HG03103 (cell line): ENCODE measurements at regions not wholly inside any gene's neighbourhood (a gene's known extent, or its start where the extent isn't known, plus 50 kb on each side); places are given as distances from the start of the nearest gene placed in this dataset.

ENCODE experiments used
- ATAC-seq: cut with Tn5 transposase; IDR thresholded peaks from one replicate; pipeline ENCODE4 v1.9.1; 2021; ENCODE audit warnings: low read depth; ENCODE audit not compliant: unreplicated experiment

DNA sequence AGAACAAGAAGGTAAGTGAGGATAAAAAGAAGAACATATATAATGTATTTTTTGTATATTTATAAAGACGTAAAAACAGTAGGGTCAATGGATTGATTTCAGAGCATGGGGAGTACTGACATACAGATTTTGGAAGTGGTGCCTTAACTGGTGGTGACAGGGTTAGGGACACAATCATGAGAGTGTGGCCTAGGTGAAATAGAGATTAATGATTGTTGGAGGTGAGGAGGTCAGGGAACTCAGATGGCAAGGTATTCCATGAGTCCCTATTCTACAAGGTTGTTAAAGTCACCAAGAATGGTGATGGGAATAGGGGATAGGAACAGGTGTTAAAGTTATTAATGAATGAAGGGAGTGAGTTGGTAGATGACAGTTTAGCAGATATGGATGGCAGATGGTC lies 210.8 kb downstream of the SEMA6A start:
- ATAC-seq = no peak

DNA sequence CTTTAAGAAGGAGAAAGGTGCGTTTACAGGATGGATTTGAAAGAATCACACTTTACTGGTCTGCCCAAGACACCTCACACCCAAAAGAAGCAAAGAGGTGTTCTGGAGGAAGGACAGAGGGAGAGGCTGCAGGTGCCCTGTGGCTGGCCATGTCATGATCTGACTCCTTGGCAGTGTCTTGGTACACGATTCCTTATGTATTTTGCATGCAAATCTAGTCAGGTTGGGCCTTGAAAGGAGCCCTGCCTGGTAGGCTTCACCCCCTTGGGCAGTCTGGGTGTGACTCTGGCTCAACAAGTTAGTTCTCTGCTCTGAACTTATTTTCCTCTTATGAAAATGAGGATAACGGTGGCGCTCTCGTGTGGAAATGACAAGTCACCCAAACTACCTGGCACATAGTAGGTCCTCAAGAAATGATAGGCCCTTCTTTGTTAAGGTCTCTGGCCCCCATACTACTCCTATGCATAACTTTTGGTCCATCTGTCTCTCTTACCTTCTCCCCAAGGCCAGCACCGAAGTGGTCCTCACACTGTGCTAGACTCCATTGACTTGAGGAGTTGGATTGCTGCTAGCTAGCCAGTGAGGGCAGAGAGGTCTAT lies 212.5 kb downstream of the SEMA6A start:
- ATAC-seq = no peak

DNA sequence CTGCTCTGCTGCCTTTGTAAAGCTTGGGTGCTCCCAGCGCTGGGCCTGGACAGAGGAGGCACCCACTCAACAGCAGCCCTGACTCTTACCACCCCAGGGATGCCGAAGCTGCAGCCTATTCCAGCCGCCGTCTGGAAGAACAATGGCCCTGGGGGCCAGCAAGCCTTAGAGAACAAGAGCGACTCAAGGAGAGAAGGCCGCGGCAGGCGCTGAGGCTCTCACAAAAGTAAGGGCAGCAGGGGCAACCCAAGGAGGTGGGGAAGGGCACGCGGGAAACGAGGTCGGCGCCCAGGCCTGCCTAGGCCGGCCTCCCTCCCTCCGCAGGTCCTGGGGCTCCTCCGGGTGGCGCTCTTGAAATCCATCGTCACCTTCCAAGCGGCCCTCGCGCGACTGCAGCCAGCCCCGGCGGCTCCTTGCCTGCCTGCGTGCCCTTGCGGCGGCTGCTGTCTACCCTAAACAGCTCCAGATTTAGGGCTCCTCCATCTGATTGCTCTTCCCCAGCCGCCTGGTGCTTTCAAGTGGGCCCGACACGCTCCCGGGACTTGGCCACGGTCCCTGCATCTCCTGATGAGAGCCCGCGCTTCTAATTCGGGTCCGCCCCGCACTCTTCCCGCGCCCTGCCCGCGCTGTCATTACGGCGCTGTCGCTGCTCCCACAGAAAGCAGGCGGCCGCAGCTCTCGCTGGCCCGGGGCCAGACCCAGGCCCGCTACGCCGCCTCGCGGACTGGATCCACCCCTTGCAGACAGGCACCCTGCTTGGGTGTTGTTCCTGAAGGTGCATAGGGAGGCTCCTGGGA lies 213.3 kb downstream of the SEMA6A start:
- no peak for ATAC-seq

DNA sequence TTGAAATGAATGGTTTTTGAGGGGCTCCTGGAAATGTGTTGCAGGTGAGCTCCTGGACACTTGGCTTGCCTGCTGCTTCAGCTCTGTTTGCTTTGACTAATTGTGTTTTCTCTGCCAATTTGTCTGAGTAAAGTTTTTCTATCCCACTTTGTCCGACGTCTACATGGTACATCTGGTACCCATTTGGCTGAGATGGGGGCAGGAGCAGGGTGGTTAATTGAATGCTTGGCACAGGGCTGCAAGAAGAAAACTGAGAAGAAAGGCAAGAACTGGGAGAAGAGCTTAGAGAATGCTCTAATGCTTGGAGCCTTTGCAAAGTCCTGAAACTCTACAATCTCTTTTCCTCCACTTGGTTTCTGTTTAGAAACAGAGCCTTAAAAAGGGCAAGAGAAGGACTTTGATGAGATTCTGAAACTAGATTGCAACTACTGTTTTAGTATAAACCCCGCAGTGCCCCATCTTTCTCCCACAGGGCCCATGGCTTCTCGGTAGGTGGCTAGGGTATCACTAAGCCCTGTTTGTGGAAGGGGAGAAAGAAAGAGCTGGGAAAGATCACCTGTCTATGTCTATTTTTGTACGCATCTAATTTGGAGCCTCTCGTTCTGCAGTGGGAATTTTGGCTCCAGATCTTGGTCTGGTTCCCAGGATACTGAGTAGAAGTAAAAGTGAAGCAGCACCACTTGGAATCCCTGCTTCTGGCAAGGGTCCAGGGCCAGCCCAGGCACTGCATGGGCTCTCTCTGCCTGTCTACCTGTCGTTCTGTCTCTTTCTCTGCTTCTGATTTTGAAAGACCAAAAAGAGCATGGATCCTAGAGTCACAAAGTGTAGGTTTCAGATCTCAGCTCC lies 214.4 kb downstream of the SEMA6A start:
- no peak for ATAC-seq

DNA sequence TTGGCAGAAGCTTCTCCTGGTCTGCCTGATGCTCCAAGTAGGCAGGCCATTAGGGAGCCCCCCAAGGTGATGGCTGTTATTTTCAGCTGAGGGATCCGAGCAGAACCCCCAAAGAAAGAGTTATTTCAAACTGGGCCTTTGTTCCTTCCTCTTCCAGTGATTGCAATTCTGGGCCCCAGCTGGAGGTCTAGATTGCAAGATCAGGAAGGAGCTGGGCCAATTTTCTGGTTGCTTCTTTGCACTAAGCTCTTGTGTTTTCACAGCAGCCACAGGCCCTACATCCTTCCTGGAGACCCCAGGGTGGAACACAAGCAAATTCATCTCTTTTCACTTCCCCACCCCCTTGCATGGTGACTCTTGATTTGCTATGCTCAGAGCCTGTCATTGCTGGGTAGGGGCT lies 215.0 kb downstream of the SEMA6A start:
- no peak for ATAC-seq

DNA sequence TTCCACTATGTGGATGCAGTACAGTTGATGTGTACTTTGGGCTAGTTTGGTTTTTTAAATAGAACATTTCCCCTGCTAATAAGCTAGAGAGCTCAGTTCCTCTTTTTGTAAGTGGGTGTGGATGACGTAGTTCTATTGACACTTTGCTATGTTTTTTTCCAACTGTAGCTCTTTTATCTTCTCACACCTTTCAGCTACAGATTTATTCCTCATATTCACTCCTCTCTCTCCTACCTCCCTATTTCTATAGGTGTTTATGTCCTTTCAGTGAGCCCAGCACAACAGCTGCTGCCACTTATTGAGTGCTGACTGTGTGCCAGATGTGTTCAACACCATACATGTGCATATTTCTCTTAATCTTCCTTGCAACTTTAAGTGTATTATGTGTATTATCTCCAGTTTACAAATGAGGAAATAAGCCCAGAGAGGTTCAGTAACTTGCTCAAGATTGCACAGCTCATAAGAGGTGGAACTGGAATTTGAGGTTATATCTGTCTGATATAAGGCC lies 215.7 kb downstream of the SEMA6A start:
- ATAC-seq = peak; percentile 98

DNA sequence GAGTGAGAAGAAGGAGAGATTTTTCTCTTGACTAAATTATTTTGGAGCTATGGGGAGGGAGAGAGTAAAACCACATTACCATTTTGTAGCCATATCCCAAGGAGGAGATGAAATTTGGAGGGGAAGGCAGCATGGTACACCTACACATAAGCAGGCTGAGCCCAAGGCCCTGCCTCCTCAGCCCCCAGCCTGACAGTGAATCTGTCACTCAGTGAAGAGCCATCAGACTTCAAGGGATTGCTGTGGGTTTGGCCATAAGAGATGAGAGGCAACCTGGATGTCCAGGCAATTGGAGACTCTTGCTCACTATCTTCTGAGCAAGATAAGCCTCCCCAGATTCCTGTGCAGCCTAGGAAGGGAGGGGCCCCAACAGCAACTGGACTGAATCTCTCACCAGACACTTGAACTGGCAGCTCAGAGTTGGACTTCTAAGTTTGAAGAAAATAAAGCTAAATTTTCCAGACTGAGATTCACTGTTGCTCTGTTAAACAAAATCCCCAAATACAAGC lies 216.6 kb downstream of the SEMA6A start:
- ATAC-seq = no peak

DNA sequence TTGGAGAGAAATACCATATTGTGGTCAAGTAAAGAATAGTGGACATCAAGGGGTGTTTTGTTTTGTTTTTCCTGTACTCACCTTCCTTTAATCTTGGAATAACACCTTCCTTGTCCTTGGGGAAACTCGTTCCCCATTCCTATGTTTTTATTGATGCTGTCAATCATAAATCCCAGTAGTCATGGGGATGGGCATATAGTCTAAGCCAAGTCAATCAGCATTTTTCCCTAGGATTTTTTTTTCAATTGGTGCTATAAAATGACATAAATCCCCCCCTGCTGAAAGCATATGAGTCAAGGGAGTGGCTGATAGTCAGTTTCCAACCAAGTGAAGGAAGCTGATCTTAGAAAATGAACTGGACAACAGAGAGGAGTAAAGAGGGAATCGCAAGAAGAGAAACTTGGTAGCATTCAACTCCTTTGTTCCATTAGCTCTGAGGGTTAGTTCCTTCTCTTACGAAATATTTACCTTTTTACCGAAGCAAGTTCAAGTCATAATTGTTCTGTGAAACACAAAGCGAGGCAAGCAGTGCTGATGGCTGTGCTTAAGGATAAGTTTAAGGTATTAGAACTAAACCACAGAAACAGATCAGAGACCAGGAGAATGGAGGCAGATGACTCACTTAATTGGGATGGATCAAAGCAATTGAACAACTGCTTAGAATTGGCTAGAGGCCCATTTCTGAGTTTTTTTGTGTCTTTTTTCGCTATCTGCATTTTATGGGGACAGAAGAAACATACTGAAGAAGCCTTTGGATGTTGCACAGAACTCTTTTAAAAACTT lies 218.6 kb downstream of the SEMA6A start:
- ATAC-seq = no peak

DNA sequence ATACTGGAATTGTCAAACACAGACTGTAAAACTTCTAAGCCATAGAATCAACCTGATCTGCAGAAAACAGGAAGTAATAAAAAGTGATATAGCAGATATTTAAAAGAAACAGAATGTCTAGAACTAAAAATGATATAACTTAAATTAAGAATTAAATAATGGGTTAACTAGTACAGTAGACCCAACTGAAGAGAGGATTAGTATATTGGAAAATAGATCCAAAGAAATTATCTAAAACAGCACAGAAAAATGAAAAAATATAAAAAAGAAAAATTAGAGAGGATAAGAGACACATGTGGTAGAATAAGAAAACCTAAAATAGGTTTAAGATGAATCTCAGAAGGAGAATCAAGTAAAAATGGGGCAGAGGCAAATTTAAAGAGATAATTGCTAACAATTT lies 219.9 kb downstream of the SEMA6A start:
- no peak for ATAC-seq

DNA sequence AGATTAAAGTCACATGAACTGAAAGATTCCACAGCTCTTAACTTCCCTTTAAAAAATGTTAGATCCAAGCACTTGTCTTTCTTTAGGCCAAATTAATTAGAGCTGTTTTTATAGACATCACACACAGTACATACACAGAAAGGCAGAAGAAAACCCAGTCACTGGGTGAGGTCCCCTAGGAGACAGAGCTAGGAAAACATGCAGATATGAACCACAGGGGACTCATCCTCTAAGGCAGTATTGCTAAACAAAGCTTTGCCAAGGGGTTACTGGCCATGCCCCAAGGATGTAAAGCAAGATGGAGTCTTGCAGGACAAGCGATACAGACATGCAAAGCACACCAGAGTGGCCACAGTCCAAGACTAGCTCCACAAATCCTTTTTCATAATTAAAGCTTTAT lies 227.0 kb downstream of the SEMA6A start:
- ATAC-seq = no peak

DNA sequence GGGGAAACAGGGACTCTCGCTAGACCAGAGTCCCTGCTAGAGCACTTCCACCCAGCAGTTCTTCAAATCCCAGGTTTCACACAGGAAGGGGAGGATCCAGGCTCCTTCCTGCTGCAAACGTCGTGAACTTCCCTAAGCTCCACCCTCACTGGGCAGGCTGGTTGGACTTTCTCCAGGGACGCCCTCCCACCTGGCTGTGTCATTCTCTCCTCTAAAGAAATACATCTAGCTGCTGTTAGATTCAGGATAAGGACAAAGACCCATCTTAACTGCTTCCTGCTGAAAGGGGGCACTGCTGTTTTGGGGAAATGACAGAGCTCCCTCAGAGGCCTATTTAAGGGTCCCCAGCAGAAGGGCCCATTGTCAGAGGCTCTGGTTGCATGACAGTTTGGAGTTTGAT lies 230.7 kb downstream of the SEMA6A start:
- no peak for ATAC-seq
